ACHN (cell line): ENCODE measurements at regions not wholly inside any gene's neighbourhood (a gene's known extent, or its start where the extent isn't known, plus 50 kb on each side); places are given as distances from the start of the nearest gene placed in this dataset.

Source experiments
- DNase-seq: peaks from one replicate; pipeline ENCODE4 v3.0.0-alpha.2; 2015
- in situ Hi-C: cut with HindIII; loops from 2 replicates; pipeline ENCODE4 v1.10.0; 2017; ENCODE audit warnings: low sequenced_read_pairs, low pct_ligation_motif_present, low pct_unique_long_range_greater_than_20kb

- no peak for DNase-seq
- in situ Hi-C loops = no loop called here
Measured at GRCh38 chr9:129259375-129259774, 81.3 kb upstream of the IER5L start.

GRCh38 chr9:129258823-129259301 is 80.8 kb upstream of the IER5L start:
- in situ Hi-C loops = no loop called here
- DNase-seq = no peak

GRCh38 chr9:129258124-129258822 is 80.2 kb upstream of the IER5L start:
- peak; percentile 75 for DNase-seq
- in situ Hi-C loops = no loop called here

GRCh38 chr9:129256959-129257713 is 79.1 kb upstream of the IER5L start:
- DNase-seq = no peak
- in situ Hi-C loops = no loop called here

GRCh38 chr9:129254566-129255287 is 76.7 kb upstream of the IER5L start:
- no peak for DNase-seq
- in situ Hi-C loops = no loop called here

- in situ Hi-C loops = no loop called here
- no peak for DNase-seq
Measured at GRCh38 chr9:129253803-129254381, 75.8 kb upstream of the IER5L start.

GRCh38 chr9:129252937-129253802 is 75.1 kb upstream of the IER5L start:
- in situ Hi-C loops = no loop called here
- no peak for DNase-seq

GRCh38 chr9:129250786-129251185 is 72.7 kb upstream of the IER5L start:
- no peak for DNase-seq
- in situ Hi-C loops = no loop called here

- in situ Hi-C loops = no loop called here
- DNase-seq = no peak
Measured at GRCh38 chr9:129247285-129248153, 69.5 kb upstream of the IER5L start.

GRCh38 chr9:129245276-129245675 is 67.2 kb upstream of the IER5L start:
- DNase-seq = peak; percentile 36
- in situ Hi-C loops = no loop called here

GRCh38 chr9:129242971-129243561 is 65.0 kb upstream of the IER5L start:
- in situ Hi-C loops = no loop called here
- no peak for DNase-seq

GRCh38 chr9:129242191-129242941 is 64.3 kb upstream of the IER5L start:
- in situ Hi-C loops = no loop called here
- no peak for DNase-seq

- no peak for DNase-seq
- in situ Hi-C loops = no loop called here
Measured at GRCh38 chr9:129241725-129242124, 63.7 kb upstream of the IER5L start.

- DNase-seq = no peak
- in situ Hi-C loops = no loop called here
Measured at GRCh38 chr9:129240581-129241211, 62.6 kb upstream of the IER5L start.

- no peak for DNase-seq
- in situ Hi-C loops = no loop called here
Measured at GRCh38 chr9:129239946-129240490, 62.0 kb upstream of the IER5L start.

- no peak for DNase-seq
- in situ Hi-C loops = no loop called here
Measured at GRCh38 chr9:129237803-129238202, 59.7 kb upstream of the IER5L start.
